AG04449 (cell line): ENCODE measurements at regions not wholly inside any gene's neighbourhood (a gene's known extent, or its start where the extent isn't known, plus 50 kb on each side); places are given as distances from the start of the nearest gene placed in this dataset.

Experiments used
- CTCF ChIA-PET: fragments of 350-600 bp; formaldehyde crosslinking; extraction: SDS; loops from one replicate; lab custom pipeline; 2021; ENCODE audit warnings: antibody characterized with exemption; lab: Yijun Ruan, JAX
- POLR2A ChIA-PET: fragments of 400-600, 350-600 bp; formaldehyde crosslinking; extraction: SDS; loops from one replicate; lab custom pipeline; 2020; ENCODE audit warnings: antibody characterized with exemption, inconsistent platforms; lab: Yijun Ruan, JAX
- DNase-seq: peaks from one replicate; pipeline ENCODE4 v3.0.0-alpha.2; 2010; ENCODE audit warnings: low read depth, low spot score
- H3K4me3 ChIP-seq: 2 replicates; pipeline ENCODE4 v1.5.1; 2011; ENCODE audit warnings: low read depth, mild to moderate bottlenecking, control low read depth, low read length
- CTCF ChIP-seq: IDR thresholded peaks from one replicate; pipeline ENCODE4 v1.5.1; 2011; ENCODE audit warnings: mild to moderate bottlenecking, moderate library complexity, low read length, control low read depth, inconsistent platforms; ENCODE audit not compliant: insufficient read depth; ENCODE audit errors: missing control alignments

- CTCF ChIA-PET = interaction anchor here (1.3 to 1.9 kb wide), 5 partner anchors 55 to 308 kb away, joined by 5 to 6 read pairs (median 5); no protein-coding TSS in a partner anchor
Observed at GRCh38 chr6:100171533-100172321, 177.7 kb upstream of the MCHR2 start.

GRCh38 chr6:100168148-100168547 lies 174.1 kb upstream of the MCHR2 start:
- no peak overlapping the region for H3K4me3 ChIP-seq
- no peak for DNase-seq
- POLR2A ChIA-PET = no interaction called here
- TF ChIP-seq CTCF = no peak
- CTCF ChIA-PET = no interaction called here

More at GRCh38 chr6:100171533-100172321, 177.7 kb upstream of the MCHR2 start:
- TF ChIP-seq CTCF = no peak
- POLR2A ChIA-PET = interaction anchor here (0.8 kb wide), 1 partner anchor 289 kb away, joined by 4 read pairs; no protein-coding TSS in a partner anchor
- DNase-seq = no peak
- H3K4me3 ChIP-seq = no peak overlapping the region

GRCh38 chr6:100167585-100167984 lies 173.6 kb upstream of the MCHR2 start:
- POLR2A ChIA-PET = no interaction called here

GRCh38 chr6:100166956-100167355 lies 172.9 kb upstream of the MCHR2 start:
- TF ChIP-seq CTCF = no peak
- H3K4me3 ChIP-seq = no peak overlapping the region
- DNase-seq = peak; percentile 12
- POLR2A ChIA-PET = no interaction called here
- CTCF ChIA-PET = interaction anchor here (0.8 kb wide), 1 partner anchor 9 kb away, joined by 4 read pairs; no protein-coding TSS in a partner anchor

More at GRCh38 chr6:100167585-100167984, 173.6 kb upstream of the MCHR2 start:
- CTCF ChIA-PET = interaction anchor here (0.8 kb wide), 1 partner anchor 9 kb away, joined by 4 read pairs; no protein-coding TSS in a partner anchor
- no peak for DNase-seq
- no peak for TF ChIP-seq CTCF
- no peak overlapping the region for H3K4me3 ChIP-seq

- DNase-seq = no peak
- no peak overlapping the region for H3K4me3 ChIP-seq
- POLR2A ChIA-PET = no interaction called here
- CTCF ChIA-PET = no interaction called here
- TF ChIP-seq CTCF = no peak
Observed at GRCh38 chr6:100165442-100165841, 171.4 kb upstream of the MCHR2 start.

- DNase-seq = no peak
- no peak for TF ChIP-seq CTCF
- CTCF ChIA-PET = interaction anchor here (1.5 to 2.8 kb wide), 4 partner anchors 9 to 317 kb away, joined by 3 to 10 read pairs (median 4); no protein-coding TSS in a partner anchor
- POLR2A ChIA-PET = no interaction called here
- no peak overlapping the region for H3K4me3 ChIP-seq
Observed at GRCh38 chr6:100163035-100163434, 169.0 kb upstream of the MCHR2 start.
